H9 (cell line): ENCODE measurements at regions not wholly inside any gene's neighbourhood (a gene's known extent, or its start where the extent isn't known, plus 50 kb on each side); places are given as distances from the start of the nearest gene placed in this dataset.
"Not testable (repeated sequence)": the region's sequence is repeated elsewhere in the genome, so short reads cannot be mapped to it uniquely, and the experiment has no call there.

Source experiments
- DNase-seq: peaks from one replicate; pipeline ENCODE4 v3.0.0-alpha.2; 2017
- H2AFZ ChIP-seq: one replicate; pipeline ENCODE4 v1.6.1; 2013; ENCODE audit warnings: mild to moderate bottlenecking, low read length, control low read depth, moderate library complexity
- H2AK5ac ChIP-seq: 2 replicates; pipeline ENCODE4 v1.6.1; 2013; ENCODE audit warnings: low read length, control low read depth, mixed read lengths; ENCODE audit not compliant: insufficient read length
- H2BK120ac ChIP-seq: one replicate; pipeline ENCODE4 v1.6.1; 2013; ENCODE audit warnings: low read depth, mild to moderate bottlenecking, low read length, control low read depth, inconsistent platforms; ENCODE audit not compliant: poor library complexity, severe bottlenecking
- H2BK12ac ChIP-seq: 2 replicates; pipeline ENCODE4 v1.6.1; 2013; ENCODE audit warnings: low read length, control low read depth, mixed read lengths, low read depth; ENCODE audit not compliant: insufficient read length
- H2BK15ac ChIP-seq: 2 replicates; pipeline ENCODE4 v1.6.1; 2013; ENCODE audit warnings: low read depth, low read length, control low read depth
- H2BK20ac ChIP-seq: one replicate; pipeline ENCODE4 v1.6.1; 2013; ENCODE audit warnings: low read depth, mild to moderate bottlenecking, low read length, control low read depth, inconsistent platforms; ENCODE audit not compliant: poor library complexity, severe bottlenecking
- H2BK5ac ChIP-seq: 2 replicates; pipeline ENCODE4 v1.6.1; 2013; ENCODE audit warnings: low read length, control low read depth, mixed read lengths; ENCODE audit not compliant: insufficient read length
- H3K14ac ChIP-seq: 2 replicates; pipeline ENCODE4 v1.6.1; 2013; ENCODE audit warnings: low read length, control low read depth; ENCODE audit not compliant: insufficient read depth
- H3K18ac ChIP-seq: 2 replicates; pipeline ENCODE4 v1.6.1; 2013; ENCODE audit warnings: low read depth, mild to moderate bottlenecking, mixed read lengths, low read length, control low read depth; ENCODE audit not compliant: insufficient read length
- H3K23ac ChIP-seq: 2 replicates; pipeline ENCODE4 v1.6.1; 2013; ENCODE audit warnings: low read length, control low read depth, mixed read lengths, low read depth; ENCODE audit not compliant: insufficient read length
- H3K23me2 ChIP-seq: 2 replicates; pipeline ENCODE4 v1.6.1; 2013; ENCODE audit warnings: low read depth, mild to moderate bottlenecking, mixed read lengths, low read length, control low read depth; ENCODE audit not compliant: insufficient read length, poor library complexity, severe bottlenecking
- H3K27ac ChIP-seq: 2 replicates; pipeline ENCODE4 v1.5.1; 2013; ENCODE audit warnings: low read length, control low read depth, mixed read lengths, low read depth; ENCODE audit not compliant: insufficient read length
- H3K27me3 ChIP-seq: 2 replicates; pipeline ENCODE4 v1.6.1; 2013; ENCODE audit warnings: low read length, control low read depth, inconsistent platforms; ENCODE audit not compliant: insufficient read depth
- H3K4ac ChIP-seq: 2 replicates; pipeline ENCODE4 v1.6.1; 2013; ENCODE audit warnings: low read depth, mild to moderate bottlenecking, control low read depth, inconsistent platforms, low read length, moderate library complexity
- H3K4me1 ChIP-seq: 2 replicates; pipeline ENCODE4 v1.6.1; 2013; ENCODE audit warnings: low read length, control low read depth, inconsistent platforms; ENCODE audit not compliant: insufficient read depth
- H3K4me2 ChIP-seq: 2 replicates; pipeline ENCODE4 v1.6.1; 2013; ENCODE audit warnings: low read length, control low read depth, mixed read lengths; ENCODE audit not compliant: insufficient read length, insufficient read depth
- H3K56ac ChIP-seq: 2 replicates; pipeline ENCODE4 v1.6.1; 2013; ENCODE audit warnings: low read depth, mild to moderate bottlenecking, mixed read lengths, low read length, control low read depth; ENCODE audit not compliant: insufficient read length
- H3K79me1 ChIP-seq: 2 replicates; pipeline ENCODE4 v1.6.1; 2013; ENCODE audit warnings: low read depth, mild to moderate bottlenecking, moderate library complexity, low read length, control low read depth, inconsistent platforms; ENCODE audit not compliant: insufficient read depth, poor library complexity, severe bottlenecking
- H3K79me2 ChIP-seq: 2 replicates; pipeline ENCODE4 v1.6.1; 2013; ENCODE audit warnings: low read length, control low read depth, inconsistent platforms; ENCODE audit not compliant: insufficient read depth
- H3K9ac ChIP-seq: 2 replicates; pipeline ENCODE4 v1.6.1; 2013; ENCODE audit warnings: low read length, control low read depth, mixed read lengths; ENCODE audit not compliant: insufficient read length; ENCODE audit errors: extremely low read depth
- H3K9me3 ChIP-seq: one replicate; pipeline ENCODE4 v1.6.1; 2013; ENCODE audit warnings: low read depth, low read length, inconsistent platforms; ENCODE audit not compliant: control insufficient read depth
- H3T11ph ChIP-seq: one replicate; pipeline ENCODE4 v1.6.1; 2013; ENCODE audit warnings: mild to moderate bottlenecking, low read length, control low read depth, inconsistent platforms
- H4K20me1 ChIP-seq: one replicate; pipeline ENCODE4 v1.6.1; 2013; ENCODE audit not compliant: control insufficient read depth, insufficient read length, insufficient read depth
- H4K5ac ChIP-seq: 2 replicates; pipeline ENCODE4 v1.6.1; 2013; ENCODE audit warnings: low read depth, mild to moderate bottlenecking, mixed read lengths, low read length, control low read depth; ENCODE audit not compliant: insufficient read length
- H4K8ac ChIP-seq: replicated peaks from 2 replicates; pipeline ENCODE4 v1.6.1; 2013; ENCODE audit warnings: low read length, control low read depth, mixed read lengths, low read depth; ENCODE audit not compliant: insufficient read length
- H4K91ac ChIP-seq: 2 replicates; pipeline ENCODE4 v1.6.1; 2013; ENCODE audit warnings: low read depth, mild to moderate bottlenecking, moderate library complexity, mixed read lengths, low read length, control low read depth; ENCODE audit not compliant: insufficient read length
- H3K27ac Mint-ChIP-seq, 3 experiments: 2 replicates in 2 of 3; 3 replicates in 1 of 3; pipeline ENCODE4 v1.8.0; 2020 to 2021; ENCODE audit warnings: mixed read lengths in 3 of 3, mild to moderate bottlenecking in 1 of 3, moderate library complexity in 1 of 3
- H3K27me3 Mint-ChIP-seq: 2 replicates; pipeline ENCODE4 v1.8.0; 2021; ENCODE audit warnings: low read depth, mild to moderate bottlenecking, moderate library complexity, mixed read lengths
- H3K36me3 Mint-ChIP-seq, 3 experiments: 2 replicates in 2 of 3; 3 replicates in 1 of 3; pipeline ENCODE4 v1.8.0; 2020 to 2021; ENCODE audit warnings: low read depth in 3 of 3, mixed read lengths in 3 of 3; ENCODE audit not compliant: insufficient read depth in 1 of 3
- H3K4me1 Mint-ChIP-seq, 2 experiments: 2 replicates each; pipeline ENCODE4 v1.8.0; 2020; ENCODE audit warnings: mixed read lengths in 2 of 2
- H3K4me3 Mint-ChIP-seq, 2 experiments: 2 replicates in 1 of 2; 3 replicates in 1 of 2; pipeline ENCODE4 v1.8.0; 2020 to 2021; ENCODE audit warnings: mild to moderate bottlenecking in 2 of 2, mixed read lengths in 2 of 2, moderate library complexity in 1 of 2
- H3K9me3 Mint-ChIP-seq, 2 experiments: 2 replicates in 1 of 2; 3 replicates in 1 of 2; pipeline ENCODE4 v1.8.0; 2020; ENCODE audit warnings: mild to moderate bottlenecking in 2 of 2, mixed read lengths in 2 of 2, moderate library complexity in 1 of 2
- WGBS: extraction: QIAGEN DNeasy Blood & Tissue Kit; methylation state at CpG from one replicate; pipeline ENCODE4 v1.1.7; 2013; ENCODE audit warnings: missing lambda C conversion rate, low lambda C conversion rate, mixed read lengths; ENCODE audit not compliant: insufficient read length; ENCODE audit errors: extremely low coverage; 5-methylcytosine and 5-hydroxymethylcytosine counted together
- TF ChIP-seq, protein P1 (sequence below): fragments of 200-600 bp; sonication (generic); conservative IDR thresholded peaks from 3 replicates; pipeline ENCODE4 v1.8.0; 2021; ENCODE audit warnings: antibody characterized with exemption, mild to moderate bottlenecking

DNA sequence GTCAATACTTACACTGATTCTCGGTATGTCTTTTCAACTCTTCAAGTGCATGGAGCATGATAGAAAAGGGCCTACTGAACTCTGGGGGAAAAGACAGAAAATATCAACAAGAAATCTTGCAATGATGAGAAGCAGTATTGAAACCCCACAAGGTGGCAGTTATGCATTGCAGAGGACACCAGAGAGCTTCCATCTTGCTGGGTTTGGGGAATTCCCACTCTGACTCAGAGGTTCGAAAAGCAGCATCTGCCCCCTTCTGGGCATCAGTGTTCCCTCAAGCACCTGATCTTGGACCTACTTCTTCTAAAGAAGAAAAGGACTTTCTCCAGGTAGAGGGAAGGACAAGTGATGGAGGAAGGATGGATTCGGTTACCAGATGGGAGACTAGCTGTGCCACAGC is 147.5 kb upstream of the OSBPL11 start:
- not testable (repeated sequence) for H3K56ac ChIP-seq, H4K91ac ChIP-seq, H2BK120ac ChIP-seq, H2AK5ac ChIP-seq, H3K27me3 ChIP-seq, H4K8ac ChIP-seq, H2AFZ ChIP-seq, H2BK12ac ChIP-seq, H2BK15ac ChIP-seq, H3K4ac ChIP-seq, H3K23ac ChIP-seq, H4K5ac ChIP-seq, H3K9me3 ChIP-seq, H3K79me1 ChIP-seq, H3K14ac ChIP-seq, H3K79me2 ChIP-seq, H3K23me2 ChIP-seq, H3K27ac ChIP-seq, H3K36me3 Mint-ChIP-seq, H3K9me3 Mint-ChIP-seq, H3T11ph ChIP-seq, H3K27ac Mint-ChIP-seq, H4K20me1 ChIP-seq, H2BK5ac ChIP-seq, H3K27me3 Mint-ChIP-seq, H2BK20ac ChIP-seq, H3K4me2 ChIP-seq, H3K18ac ChIP-seq, H3K9ac ChIP-seq, H3K4me1 ChIP-seq, H3K4me3 Mint-ChIP-seq
- DNase-seq: peak; percentile 70
- peaks cover 11 to 12% of the 10 kb centered on the region in 2 experiments for H3K4me1 Mint-ChIP-seq
- TF ChIP-seq, protein P1, sequence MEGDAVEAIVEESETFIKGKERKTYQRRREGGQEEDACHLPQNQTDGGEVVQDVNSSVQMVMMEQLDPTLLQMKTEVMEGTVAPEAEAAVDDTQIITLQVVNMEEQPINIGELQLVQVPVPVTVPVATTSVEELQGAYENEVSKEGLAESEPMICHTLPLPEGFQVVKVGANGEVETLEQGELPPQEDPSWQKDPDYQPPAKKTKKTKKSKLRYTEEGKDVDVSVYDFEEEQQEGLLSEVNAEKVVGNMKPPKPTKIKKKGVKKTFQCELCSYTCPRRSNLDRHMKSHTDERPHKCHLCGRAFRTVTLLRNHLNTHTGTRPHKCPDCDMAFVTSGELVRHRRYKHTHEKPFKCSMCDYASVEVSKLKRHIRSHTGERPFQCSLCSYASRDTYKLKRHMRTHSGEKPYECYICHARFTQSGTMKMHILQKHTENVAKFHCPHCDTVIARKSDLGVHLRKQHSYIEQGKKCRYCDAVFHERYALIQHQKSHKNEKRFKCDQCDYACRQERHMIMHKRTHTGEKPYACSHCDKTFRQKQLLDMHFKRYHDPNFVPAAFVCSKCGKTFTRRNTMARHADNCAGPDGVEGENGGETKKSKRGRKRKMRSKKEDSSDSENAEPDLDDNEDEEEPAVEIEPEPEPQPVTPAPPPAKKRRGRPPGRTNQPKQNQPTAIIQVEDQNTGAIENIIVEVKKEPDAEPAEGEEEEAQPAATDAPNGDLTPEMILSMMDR: peak; percentile 52
- no CpG with 5 or more reads among the region's 3 CpGs for WGBS

DNA sequence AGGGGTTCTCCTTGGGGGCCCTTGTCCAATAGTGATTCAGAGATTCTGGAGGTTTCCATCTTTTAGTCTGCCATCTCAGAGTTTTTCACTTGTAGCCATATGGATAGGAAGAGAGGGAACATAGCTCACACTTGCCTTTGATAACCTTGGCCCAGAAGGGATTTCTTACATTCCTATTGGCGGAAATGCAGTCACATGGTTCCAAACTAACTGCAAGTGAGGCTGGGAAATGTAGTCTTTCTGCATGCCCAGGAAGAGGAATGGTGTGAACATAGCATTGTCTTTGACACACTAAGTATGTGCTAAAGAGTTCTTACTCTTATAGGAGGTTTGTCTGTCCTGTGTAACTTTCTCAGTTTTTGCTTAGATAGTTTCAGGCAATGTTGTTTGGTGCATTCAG is 161.8 kb upstream of the OSBPL11 start:
- not testable (repeated sequence) for H3K23me2 ChIP-seq, H3K9me3 ChIP-seq, H2BK20ac ChIP-seq, H3K18ac ChIP-seq, H3K4me2 ChIP-seq, H2BK12ac ChIP-seq, H3K79me1 ChIP-seq, H3K79me2 ChIP-seq, H2AK5ac ChIP-seq, DNase-seq, H3K23ac ChIP-seq, H2AFZ ChIP-seq, H3K27me3 ChIP-seq, H3K4me1 ChIP-seq, H3K27ac ChIP-seq, H2BK5ac ChIP-seq, H4K20me1 ChIP-seq, H3K4me1 Mint-ChIP-seq, H3K4ac ChIP-seq, H3K27ac Mint-ChIP-seq, H4K91ac ChIP-seq, H3K56ac ChIP-seq, H2BK15ac ChIP-seq, H3K4me3 Mint-ChIP-seq, H3K14ac ChIP-seq, H4K5ac ChIP-seq, H4K8ac ChIP-seq, H3T11ph ChIP-seq, H3K9ac ChIP-seq, H2BK120ac ChIP-seq
- H3K36me3 Mint-ChIP-seq: peaks cover 0 to 12% (median 2%) of the 10 kb centered on the region in 3 experiments; a peak in 6 of 7 replicates
- WGBS: no CpG with 5 or more reads among the region's 1 CpG
- peaks cover 21% of the 10 kb centered on the region for H3K27me3 Mint-ChIP-seq
- peaks cover 13 to 17% of the 10 kb centered on the region in 2 experiments for H3K9me3 Mint-ChIP-seq
